ENCODE measurements at regions not wholly inside any gene's neighbourhood (a gene's known extent, or its start where the extent isn't known, plus 50 kb on each side); places are given as distances from the start of the nearest gene placed in this dataset.
A peak's percentile ranks its signal among the peaks of the same experiment; 100 is the strongest.

DNA sequence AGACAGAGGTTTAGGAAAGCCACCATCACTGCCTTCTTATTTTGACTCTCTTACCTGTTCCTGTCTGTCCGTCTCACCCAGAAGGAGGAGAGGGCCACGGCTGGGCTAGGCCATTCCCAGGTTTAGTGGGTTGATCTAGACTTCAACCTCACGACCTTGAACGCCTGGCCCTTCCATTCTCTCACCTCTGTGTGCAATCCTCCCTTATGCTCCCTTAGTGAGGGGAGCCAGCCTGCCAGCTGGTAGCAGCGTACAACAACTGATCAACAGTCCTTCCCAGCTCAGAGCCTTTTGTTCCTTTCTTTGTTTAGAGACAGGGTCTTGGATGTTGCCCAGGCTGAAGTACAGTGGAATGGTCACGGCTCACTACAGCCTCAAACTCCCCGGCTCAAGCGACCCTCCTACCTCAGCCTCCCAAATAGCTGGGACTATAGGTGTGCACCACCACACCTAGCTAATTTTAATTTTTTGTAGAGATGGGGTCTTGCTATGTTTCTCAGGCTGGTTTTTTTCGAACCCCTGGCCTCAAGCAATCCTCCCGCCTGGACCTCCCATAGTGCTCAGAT, 123.9 kb downstream of the ZNF664 start:
- no peak for DNase-seq

DNA sequence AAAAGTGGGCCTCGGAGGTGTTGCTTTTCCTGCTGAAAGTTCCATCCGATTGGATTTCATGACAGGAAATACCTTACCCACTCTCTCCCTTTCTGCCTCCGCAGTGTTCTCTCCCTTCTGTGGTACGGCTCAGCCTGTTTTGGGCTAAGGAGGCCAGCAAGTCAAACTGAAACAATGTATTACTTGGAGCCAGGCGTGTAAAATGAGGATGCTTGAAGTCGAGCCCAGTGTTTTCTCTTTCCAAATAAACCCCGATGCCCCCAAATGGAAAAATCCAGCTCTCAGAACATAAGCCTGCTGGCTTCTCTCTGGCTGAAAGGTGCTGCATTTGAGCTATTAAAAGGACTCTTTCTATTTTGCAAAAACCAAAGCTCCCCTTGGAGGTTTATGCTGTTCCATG, 124.7 kb downstream of the ZNF664 start:
- no peak for DNase-seq

DNA sequence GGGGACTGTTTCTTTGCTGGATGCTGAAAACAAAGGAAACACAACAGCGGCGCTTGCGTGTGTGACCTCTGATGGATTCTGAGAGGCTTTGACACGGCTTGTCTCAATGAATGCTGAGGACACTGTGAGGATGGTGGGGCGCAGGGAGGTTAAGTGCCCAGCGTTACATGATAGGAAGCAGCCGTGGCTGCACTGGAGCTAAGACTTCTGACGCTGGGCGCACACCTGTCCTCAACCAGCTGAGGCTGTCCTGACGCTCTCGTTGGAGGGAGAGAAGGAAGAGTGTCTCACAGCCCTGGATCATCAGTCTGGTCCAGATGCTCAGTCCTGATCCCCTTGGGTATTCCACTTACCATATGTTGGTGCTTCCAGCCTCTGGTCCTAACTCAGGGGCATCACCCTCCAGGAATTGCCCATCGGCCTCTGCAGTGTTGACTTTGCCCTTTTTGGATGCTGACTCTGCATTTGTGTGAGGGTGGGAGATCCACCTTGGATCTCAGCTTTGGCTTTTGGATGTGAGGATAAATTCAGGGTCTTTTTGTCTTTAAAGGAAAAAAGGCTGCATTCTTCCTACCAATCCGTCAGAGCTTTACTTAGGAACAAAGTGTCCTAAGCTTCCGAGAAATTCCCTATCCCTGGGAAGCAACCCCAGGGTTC, 125.2 kb downstream of the ZNF664 start:
- DNase-seq: no peak

DNA sequence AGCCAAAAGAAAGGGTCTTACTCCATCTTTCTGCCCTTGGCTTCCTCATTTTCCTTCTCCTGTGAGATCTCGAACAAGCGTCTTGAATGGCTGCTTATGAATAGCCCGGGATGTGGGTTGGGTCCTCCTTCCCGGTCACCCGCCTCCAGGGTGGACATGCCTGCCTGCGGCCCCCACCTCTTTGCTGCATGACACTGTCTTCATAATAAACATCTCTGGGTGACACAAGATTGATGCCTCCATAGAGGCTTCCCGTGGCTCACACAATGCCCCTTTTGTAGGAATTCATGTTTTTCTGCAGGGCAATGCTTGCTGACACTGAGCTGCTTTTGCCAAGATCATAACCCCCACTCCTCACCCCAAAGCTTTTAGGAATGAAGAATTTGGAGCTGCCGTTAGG, 125.9 kb downstream of the ZNF664 start:
- no peak for DNase-seq

DNA sequence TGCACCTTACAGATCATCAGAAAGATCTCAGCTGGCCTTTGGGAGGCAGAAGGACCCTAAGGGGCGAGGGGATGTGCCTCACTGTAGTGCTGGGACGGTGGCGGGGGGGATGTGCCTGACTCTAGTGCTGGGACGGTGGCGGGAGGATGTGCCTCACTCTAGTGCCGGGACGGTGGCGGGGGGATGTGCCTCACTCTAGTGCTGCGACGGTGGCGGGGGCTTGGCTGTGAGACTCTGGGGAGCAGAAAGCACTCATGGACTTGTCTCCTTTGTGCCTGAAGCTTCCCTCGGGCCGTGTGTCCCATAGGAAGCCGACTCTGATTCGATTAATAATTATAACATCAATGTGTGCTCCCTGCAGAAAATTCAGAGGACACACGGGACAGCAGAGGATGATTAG, 126.6 kb downstream of the ZNF664 start:
- no peak for DNase-seq

DNA sequence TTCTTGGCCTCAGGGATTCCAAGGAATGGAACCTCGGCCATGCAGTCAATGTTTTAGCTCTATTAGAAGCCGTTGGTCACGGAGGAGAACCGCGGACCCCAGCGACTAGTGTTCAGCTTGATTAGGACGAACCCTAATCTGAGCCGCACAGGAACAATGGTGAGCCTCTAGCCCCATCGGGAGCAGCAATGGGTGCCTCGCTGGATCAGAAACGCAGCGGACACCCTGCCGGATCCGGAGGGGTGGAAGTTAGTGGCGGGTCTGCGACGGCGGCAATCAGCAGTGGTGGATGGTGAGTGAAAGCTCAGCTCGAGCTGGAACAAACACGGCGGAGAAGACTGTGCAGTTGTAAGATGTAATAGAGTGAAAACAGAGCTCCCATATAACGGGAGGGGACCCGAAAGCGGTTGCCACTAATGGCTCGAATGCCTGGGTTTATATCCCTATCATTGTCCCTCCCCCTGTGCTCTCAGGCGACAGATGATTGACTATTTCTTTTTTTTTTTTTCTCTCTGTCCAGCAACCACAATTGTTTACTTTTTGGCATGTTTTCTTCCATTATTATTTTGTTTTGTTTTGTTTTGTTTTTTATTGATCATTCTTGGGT, 127.7 kb downstream of the ZNF664 start:
- no peak for DNase-seq

DNA sequence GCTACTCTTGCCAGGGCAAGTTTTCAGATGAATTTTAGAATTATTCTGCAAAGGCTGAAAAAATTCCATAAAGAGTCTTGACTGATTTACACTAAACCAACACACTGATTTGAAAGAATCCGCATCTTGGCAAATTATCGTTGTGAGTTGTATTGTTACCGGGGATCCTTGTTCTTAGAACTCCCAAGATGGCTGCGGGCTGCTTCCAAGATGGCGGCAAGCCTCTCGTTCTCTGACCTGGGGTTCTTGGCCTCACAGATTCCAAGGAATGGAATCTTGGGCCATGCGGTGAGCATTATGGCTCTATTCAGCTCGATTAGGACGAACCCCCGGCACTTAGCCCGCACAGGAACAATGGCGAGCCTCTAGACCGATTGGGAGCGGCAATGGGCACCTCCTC, 132.5 kb downstream of the ZNF664 start:
- no peak for DNase-seq

DNA sequence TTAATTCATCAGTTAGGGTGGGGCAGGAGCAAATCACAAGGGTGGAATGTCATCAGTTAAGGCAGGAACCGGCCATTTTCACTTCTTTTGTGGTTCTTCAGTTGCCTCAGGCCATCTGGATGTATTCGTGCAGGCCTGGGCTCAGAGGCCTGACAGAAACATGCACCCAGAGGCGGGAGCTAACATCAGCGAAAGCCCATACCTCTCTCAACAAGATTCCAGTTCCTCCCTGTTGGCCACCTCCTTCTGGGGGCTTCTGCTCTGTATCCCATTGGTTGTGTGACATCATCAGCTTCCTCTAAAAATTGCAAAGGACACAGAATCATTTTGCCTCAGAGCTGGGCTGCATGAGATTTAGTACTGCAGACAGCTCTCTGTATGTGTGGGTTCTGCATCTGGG, 134.3 kb downstream of the ZNF664 start:
- DNase-seq: no peak

DNA sequence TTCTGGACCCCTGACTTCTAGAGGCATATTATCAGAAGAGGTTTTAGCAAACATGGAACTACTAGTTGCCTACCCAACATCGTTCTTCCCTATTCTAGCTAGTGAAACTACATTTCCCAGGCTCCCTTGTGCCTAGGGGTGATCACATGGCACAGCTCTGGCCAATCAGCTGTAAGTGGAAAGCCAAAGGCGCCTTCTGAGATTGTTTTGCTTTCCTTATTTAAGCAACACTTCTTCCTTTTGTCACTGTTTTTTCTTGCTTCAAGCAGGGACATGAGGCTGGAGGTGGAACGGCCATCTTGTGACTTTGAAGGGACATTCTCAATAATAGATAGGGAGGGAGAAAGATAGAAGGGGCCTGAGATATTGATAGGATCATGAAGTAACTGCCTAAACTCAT, 136.7 kb downstream of the ZNF664 start:
- no peak for DNase-seq

DNA sequence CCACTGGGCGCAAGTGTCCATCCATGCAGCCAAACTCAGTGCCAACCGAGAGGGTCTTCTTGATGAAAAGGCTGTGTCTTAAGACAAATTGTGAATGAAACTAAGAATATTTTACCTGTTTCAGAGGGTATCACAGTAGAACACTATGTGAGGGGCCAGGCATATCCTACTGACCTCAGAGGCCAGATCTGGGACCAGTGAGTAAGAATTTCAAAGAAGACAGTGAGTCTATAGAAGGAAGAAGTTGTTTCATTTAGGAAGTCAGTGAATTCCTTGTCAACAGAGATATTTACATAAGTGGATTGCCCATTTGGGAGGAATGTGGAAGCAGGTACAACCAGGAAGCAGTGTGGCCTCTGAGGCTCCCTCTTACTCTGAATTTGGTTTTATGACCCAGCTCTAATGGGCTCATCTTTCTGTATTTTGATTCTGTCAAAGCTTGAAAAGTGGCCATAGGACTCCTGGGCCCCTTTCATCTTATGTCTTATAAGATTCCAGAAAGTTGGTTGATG, 137.4 kb downstream of the ZNF664 start:
- no peak for DNase-seq

DNA sequence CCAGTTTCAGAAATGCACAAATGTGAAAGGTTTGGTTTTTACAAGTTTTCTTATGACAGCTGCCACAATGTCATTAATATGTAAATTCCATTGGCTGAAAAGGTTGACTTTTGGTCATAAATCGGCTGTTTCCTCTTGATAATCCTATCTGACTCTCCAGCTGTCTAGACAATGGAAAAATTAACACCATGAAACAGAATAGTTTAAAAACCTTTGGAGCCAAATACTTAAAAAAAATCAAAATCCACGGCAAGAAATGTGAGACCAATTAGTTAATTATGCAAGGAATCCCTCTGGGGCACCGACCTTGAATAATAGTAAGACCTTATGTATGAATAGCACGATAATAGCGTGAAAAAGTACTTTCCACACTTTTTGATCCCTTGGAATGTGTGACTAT, 138.0 kb downstream of the ZNF664 start:
- DNase-seq: no peak

DNA sequence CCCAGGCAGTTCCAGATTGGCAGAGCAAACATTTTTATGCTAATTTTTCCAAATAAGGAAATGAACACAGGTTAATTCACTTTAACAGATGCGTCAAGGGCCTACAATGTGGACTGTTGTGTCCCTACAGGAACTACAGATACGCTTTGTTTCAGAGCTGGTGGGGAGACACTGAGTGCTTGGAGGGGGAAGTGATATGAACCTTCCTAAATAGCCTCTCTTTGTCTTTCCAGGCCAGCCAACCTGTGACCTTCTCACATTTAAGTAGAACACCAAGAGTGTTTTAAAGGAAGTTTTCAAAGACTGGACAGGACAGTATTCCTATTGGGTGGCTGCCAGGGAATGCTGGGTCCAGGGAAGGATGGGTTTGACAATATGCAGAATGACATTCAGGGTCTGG, 141.3 kb downstream of the ZNF664 start:
- no peak for DNase-seq

DNA sequence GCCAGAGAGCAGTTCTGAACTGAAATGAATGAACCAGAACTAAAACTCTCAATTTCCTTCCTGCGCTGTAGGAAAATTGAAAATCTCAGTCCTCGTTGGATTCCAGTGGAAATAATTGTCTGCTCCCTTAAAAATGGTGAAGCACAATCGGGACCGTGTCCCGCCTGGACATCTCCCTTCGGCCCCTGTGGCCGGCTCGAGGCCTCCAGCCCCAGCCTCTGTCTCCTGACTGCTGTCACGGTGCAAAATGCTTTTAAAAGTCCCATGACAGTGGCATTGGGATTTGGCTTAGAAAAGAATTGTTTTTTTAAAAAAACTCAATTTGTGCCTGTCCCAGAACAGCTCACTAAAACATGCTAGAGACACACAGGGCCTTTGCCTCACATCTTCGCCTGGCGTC, 142.5 kb downstream of the ZNF664 start:
- no peak for DNase-seq

DNA sequence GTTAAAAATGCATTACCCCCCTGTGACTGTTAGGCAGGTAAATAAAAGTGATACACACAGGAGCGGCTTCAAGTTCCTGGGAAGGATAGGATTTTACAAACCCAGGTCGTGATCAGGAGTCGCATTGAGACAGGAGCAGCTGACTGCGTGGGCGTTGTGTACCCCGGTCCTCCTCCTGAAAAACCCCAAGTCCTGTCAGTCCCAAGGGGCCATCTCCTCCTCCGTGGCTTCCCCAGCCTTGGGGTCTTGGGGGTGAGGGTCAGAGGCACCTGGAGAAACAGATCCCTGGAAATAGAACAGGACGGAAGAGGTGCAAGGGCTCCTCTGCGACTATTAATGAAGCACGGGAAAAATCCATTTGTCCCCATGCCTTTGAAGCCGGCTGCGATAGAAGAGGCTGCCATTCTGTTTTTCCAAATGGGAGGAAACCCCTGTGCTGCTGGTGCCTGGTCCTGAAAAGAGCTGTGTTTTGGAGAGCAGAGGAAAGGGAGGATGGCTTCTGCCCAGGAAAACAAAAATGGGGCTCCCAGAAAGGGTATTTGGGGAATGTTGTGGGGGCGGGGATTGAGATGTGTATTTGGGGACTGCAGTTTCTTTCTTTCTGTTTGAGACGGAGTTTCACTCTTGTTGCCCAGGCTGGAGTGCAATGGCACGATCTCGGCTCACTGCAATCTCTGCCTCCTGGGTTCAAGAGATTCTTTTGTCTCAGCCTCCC, 143.1 kb downstream of the ZNF664 start:
- DNase-seq: no peak

DNA sequence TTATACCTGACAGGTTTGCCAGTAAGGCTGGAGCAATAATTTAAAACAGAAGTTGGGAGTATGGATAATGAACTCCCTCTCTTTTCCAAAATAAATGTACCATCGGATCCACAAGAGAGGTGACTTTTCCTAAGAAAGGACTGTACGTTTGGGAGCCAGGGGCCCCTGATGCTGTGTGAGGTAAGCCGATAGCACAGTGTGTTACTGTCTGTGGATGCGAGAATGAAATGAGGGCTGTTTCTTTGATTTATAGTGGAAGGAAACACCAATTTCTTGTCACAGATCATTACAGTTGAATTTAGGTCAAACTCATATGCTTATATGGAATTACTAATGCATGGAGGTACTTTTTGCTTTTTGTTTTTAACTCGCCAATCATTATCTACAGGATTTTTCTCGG, 147.7 kb downstream of the ZNF664 start:
- DNase-seq: no peak

DNA sequence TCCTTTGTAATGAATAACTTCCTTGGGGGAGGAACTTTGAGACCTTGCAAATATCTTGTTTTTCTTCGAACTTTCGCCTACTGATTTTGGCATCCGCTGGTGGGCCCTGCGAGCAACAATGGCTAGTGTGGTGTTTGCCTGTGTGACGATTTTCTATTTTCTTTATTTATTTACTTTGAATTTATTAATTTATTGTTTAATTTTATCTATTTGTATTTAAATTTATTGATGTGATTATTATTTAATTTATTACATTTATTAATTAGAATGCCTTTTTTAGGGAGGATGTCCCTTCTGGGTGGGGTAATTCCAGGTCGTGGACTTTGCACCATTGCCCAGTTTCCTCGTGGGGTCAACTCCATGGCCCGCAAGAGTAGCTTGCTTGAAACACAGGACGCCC, 149.7 kb downstream of the ZNF664 start:
- no peak for DNase-seq

DNA sequence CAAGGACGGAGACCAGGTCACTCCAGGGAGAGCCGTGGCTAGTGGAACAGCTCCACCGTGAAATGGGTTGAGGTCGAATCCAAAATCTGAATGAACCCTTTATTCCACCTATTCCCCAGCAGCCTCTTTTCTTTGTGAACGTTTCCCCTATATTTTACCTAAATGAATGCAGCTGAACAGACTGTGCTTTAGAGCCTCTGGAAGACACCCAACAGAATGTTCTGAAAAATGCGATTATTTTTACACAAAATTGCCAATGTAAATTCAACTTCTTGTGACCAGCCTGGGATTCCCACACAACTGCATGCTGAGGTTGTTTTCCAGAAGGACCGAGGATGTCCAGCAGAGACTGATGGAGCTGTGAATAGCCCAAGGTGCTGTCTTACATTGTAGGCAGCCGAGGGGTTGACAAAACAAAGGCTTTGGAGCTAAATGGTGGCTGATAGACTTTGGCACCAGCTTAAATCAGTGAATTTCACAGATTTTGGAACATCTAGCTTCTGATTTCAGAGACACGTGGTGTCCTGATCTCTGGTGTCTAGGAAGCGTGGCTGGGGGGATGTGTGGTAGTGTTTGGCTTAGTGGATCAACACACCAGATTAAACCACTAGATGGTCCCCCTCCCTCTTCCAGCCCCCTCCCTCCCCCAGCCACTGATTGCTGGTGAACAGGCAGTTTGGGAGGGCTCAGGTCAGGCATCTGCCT, 150.4 kb downstream of the ZNF664 start:
- DNase-seq: no peak

DNA sequence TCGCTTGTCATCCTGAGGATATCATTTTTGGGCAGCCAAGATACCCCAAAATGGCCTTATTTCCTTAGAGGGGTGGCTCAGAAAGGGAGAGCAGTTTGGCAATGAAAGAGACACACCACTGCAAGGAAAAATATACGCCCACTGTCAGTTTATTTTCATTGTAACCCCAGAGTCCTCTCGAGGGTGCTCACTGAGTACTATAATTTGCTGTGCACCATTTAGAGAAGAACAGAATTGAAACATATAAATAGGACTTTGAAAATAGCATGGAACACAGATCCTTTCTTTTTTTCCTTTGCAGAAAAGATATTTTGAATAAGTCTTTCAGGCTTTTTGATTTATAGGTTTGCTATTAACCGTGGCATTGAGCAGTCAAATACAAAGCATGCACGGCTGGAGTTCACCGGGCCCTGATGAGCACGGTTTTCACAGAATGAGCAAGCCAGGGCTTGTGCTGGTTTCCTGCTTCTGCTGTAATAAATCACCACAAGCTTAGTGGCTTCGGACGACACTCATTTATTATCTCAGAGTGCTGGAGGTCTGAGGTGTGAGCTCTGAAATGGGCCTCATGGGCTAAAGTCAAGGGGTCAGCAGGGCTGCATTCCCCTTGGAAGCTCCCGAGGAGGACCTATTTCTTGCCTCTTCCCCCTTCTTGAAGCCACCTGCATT, 152.3 kb downstream of the ZNF664 start:
- DNase-seq: peak; percentile 77

DNA sequence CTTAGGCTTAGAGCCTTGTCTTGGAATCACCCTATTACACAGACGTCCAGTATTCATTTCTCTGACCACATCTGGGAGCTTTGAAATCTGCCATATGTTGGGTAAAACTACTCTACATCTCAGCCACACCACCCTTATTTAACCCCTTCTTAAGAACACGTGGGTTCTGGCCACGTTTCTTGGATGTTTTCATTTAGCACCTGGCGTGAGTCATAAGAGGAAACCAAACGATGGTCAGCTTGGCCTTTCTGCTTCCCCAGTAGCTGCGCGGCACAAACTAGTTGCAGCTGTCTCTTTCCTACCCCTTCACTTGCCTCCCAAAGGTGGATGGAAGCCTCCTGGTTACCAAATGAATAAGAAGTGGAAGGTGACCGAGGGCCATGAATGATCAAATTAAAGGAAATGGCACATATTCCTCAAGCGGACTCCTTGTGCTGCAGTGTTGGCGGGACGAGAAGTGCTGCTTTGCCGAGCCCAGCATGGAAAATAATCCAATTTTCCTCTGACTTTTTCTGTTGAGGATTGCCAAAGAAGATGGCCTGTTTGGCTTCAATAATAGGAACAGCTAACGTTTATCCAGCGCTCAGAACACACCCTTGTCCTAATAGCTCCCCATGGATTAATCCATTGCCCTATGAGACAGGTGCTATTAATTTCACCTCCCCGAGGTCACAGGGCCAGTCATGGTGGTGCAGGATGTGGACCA, 154.1 kb downstream of the ZNF664 start:
- no peak for DNase-seq

DNA sequence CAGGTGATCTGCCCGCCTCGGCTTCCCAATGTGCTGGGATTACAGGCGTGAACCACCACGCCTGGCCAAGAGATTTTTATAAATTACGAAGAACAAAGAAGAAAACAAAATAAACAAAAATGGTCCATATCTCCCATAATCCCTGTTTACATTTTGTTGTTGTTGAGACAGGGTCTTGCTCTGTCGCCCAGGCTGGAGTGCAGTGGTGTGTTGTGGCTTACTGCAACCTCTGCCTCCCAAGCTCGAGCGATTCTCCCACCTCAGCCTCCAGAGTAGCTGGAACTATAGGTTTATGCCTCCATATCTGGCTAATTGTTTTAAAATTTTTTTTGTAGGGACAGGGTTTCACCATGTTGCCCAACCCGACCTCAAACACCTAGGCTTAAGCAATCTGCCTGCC, 156.1 kb downstream of the ZNF664 start:
- no peak for DNase-seq

DNA sequence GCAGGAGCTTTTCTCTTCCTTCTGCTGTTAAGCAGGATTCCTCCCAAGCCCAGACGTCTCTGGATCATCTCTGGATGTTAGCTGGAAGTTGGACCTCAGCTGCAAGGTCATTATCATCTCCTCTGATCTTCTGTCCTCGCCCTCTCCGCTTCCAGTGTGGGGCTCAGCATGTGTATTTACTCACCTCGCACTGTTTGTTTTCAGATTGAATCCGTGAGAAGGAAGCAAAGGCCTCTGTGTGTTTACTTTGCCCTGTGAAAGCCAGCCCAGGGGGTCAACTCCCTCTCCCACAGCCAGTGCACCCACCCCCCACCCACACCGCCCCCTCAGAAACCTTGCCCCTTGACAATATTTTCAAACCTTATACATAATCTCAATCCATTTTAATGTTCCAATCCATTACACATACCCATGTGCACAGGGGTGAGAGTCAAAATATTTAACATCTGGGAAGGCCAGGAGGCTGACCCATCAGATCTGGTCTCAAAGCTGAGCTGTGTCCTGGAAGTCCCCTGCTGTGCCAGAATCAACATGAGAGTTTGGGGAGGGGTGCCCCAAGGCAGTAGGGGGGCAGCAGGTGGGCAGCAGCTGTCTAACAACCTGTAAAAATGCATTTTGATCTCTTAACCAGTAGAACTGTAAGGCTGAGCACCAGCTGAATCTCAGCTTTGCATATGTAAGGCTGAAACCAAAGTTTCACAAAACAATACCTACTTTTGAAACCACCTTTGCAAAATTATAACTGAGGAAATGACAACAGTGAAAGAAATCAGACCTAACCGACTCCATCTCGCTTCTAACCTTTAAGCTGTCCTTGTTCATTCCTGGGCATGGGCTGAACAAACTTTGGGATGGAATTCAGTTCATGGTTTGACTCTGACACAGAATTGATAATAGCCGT, 157.9 kb downstream of the ZNF664 start:
- no peak for DNase-seq
